Endothelial cell of umbilical vein (primary cell): ENCODE measurements at regions not wholly inside any gene's neighbourhood (a gene's known extent, or its start where the extent isn't known, plus 50 kb on each side); places are given as distances from the start of the nearest gene placed in this dataset.

Source experiments
- BruUV-seq: library from RNA; stranded (reverse); fragments of 400-500 nt; replicated peaks from 2 replicates; lab custom pipeline; 2021; lab: Mats Ljungman, UMichigan
- CTCF ChIA-PET: fragments of 300-600, 350-600 bp; sonication (Branson Sonifier 250); formaldehyde crosslinking; loops from one replicate; lab custom pipeline; 2021; ENCODE audit warnings: antibody characterized with exemption, inconsistent platforms; lab: Charles Lee
- POLR2A ChIA-PET: fragments of 300-600, 350-600 bp; sonication (Branson Sonifier 250); formaldehyde crosslinking; loops from one replicate; lab custom pipeline; 2021; ENCODE audit warnings: antibody characterized with exemption, inconsistent platforms; lab: Charles Lee
- DNase-seq: peaks from one replicate; pipeline ENCODE4 v3.0.0-alpha.2; 2011; ENCODE audit warnings: low read depth, low spot score
- FAIRE-seq: peaks from 2 replicates; lab custom pipeline; 2011; peaks lifted over from hg19 to GRCh38; lab: Jason Lieb, UNC
- H2AFZ ChIP-seq: 2 replicates; pipeline ENCODE4 v1.6.0; 2012; ENCODE audit warnings: low read depth, low read length, control low read depth, inconsistent platforms
- H3K27ac ChIP-seq: 2 replicates; pipeline ENCODE4 v1.5.1; 2011; ENCODE audit warnings: low read depth, mild to moderate bottlenecking, control low read depth, low read length, moderate library complexity; ENCODE audit not compliant: insufficient read depth
- H3K27me3 ChIP-seq, 2 experiments: 2 replicates each; pipeline versions ENCODE4 v1.6.0 to v1.6.1; 2011; ENCODE audit warnings: low read length in 2 of 2, mixed read lengths in 1 of 2; ENCODE audit not compliant: control insufficient read depth in 2 of 2, insufficient read depth in 2 of 2
- H3K36me3 ChIP-seq, 2 experiments: 2 replicates in 1 of 2; 3 replicates in 1 of 2; pipeline ENCODE4 v1.5.1; 2011; ENCODE audit warnings: low read length in 2 of 2, mild to moderate bottlenecking in 1 of 2, moderate library complexity in 1 of 2; ENCODE audit not compliant: control insufficient read depth in 2 of 2, insufficient read depth in 2 of 2; ENCODE audit errors: extremely low read depth in 1 of 2
- H3K4me1 ChIP-seq: 3 replicates; pipeline ENCODE4 v1.5.1; 2011; ENCODE audit warnings: mild to moderate bottlenecking, low read length; ENCODE audit not compliant: control insufficient read depth, insufficient read depth; ENCODE audit errors: extremely low read depth
- H3K4me2 ChIP-seq: 2 replicates; pipeline ENCODE4 v1.6.1; 2011; ENCODE audit warnings: low read length, control low read depth, mixed read lengths; ENCODE audit not compliant: insufficient read depth
- H3K4me3 ChIP-seq, 3 experiments: fragments of 200-600 bp in 1 of 3; sonication (generic), shearing (Covaris generic) in 1 of 3; replicated peaks in 1 of 3; 2 replicates each; pipeline ENCODE4 v1.5.1; 2011 to 2016; ENCODE audit warnings: control low read depth in 3 of 3, low read length in 3 of 3, mild to moderate bottlenecking in 2 of 3, inconsistent platforms in 1 of 3, low read depth in 1 of 3, moderate library complexity in 1 of 3; ENCODE audit not compliant: insufficient read depth in 1 of 3
- H3K79me2 ChIP-seq: 2 replicates; pipeline ENCODE4 v1.6.0; 2012; ENCODE audit warnings: low read length, inconsistent platforms; ENCODE audit not compliant: control insufficient read depth, insufficient read depth
- H3K9ac ChIP-seq: replicated peaks from 2 replicates; pipeline ENCODE3; 2011; ENCODE audit warnings: low read length, control low read depth; ENCODE audit not compliant: insufficient read depth; ENCODE audit errors: extremely low read depth
- H3K9me1 ChIP-seq: replicated peaks from 3 replicates; pipeline ENCODE4 v1.6.0; 2011; ENCODE audit warnings: mild to moderate bottlenecking, low read length; ENCODE audit not compliant: control insufficient read depth, insufficient read depth; ENCODE audit errors: extremely low read depth
- H3K9me3 ChIP-seq: replicated peaks from 2 replicates; pipeline ENCODE4 v1.5.1; 2012; ENCODE audit warnings: low read length, inconsistent platforms; ENCODE audit not compliant: control insufficient read depth, insufficient read depth
- H4K20me1 ChIP-seq: replicated peaks from 2 replicates; pipeline ENCODE3; 2011; ENCODE audit warnings: mild to moderate bottlenecking, low read length; ENCODE audit not compliant: control insufficient read depth, insufficient read depth; ENCODE audit errors: extremely low read depth
- EZH2 ChIP-seq: IDR thresholded peaks from 2 replicates; pipeline ENCODE4 v1.6.1; 2012; ENCODE audit warnings: borderline replicate concordance, low read depth, mild to moderate bottlenecking, moderate library complexity, low read length, inconsistent platforms; ENCODE audit not compliant: severe bottlenecking
- FOS ChIP-seq: IDR thresholded peaks from 2 replicates; pipeline ENCODE4 v1.6.1; 2011; ENCODE audit warnings: mild to moderate bottlenecking, low read length, moderate library complexity, borderline replicate concordance; ENCODE audit not compliant: insufficient read depth
- GATA2 ChIP-seq: IDR thresholded peaks from 2 replicates; pipeline ENCODE4 v1.7.0; 2011; ENCODE audit warnings: low read depth, mild to moderate bottlenecking, moderate library complexity, mixed read lengths, low read length; ENCODE audit not compliant: insufficient read length, insufficient read depth
- JUN ChIP-seq: IDR thresholded peaks from 2 replicates; pipeline ENCODE4 v1.6.1; 2011; ENCODE audit warnings: borderline replicate concordance, low read depth; ENCODE audit not compliant: insufficient read length, insufficient read depth
- MYC ChIP-seq: IDR thresholded peaks from one replicate; pipeline ENCODE4 v1.6.1; 2011; ENCODE audit warnings: mild to moderate bottlenecking, low read depth, low read length
- POLR2A ChIP-seq: IDR thresholded peaks from 2 replicates; pipeline ENCODE4 v1.6.1; 2012; ENCODE audit warnings: low read depth, mild to moderate bottlenecking, control low read depth, low read length
- POLR2AphosphoS5 ChIP-seq: IDR thresholded peaks from 2 replicates; pipeline ENCODE4 v1.6.1; 2012; ENCODE audit warnings: low read depth, mild to moderate bottlenecking, control low read depth, low read length, moderate library complexity; ENCODE audit not compliant: insufficient read depth
- dilution Hi-C: fragments of 300-500 bp; cut with MboI; formaldehyde crosslinking; loops from one replicate; pipeline ENCODE4 v1.15.0; 2019; ENCODE audit warnings: low sequenced_read_pairs; ENCODE audit not compliant: extremely low pct_ligation_motif_present
- intact Hi-C: fragments of 100-400 bp; cut with micrococcal nuclease; formaldehyde crosslinking; loops from one replicate; pipeline ENCODE4 v1.10.0; 2022
- TF ChIP-seq, protein P1 (sequence below), 2 donors: IDR thresholded peaks; 1 replicate in 1 of 2; 2 replicates in 1 of 2; pipeline ENCODE4 v1.5.1; 2011; ENCODE audit warnings: low read length in 2 of 2, mild to moderate bottlenecking in 2 of 2, moderate library complexity in 2 of 2, control low read depth in 1 of 2, inconsistent platforms in 1 of 2, low read depth in 1 of 2; ENCODE audit not compliant: insufficient read depth in 1 of 2; ENCODE audit errors: extremely low read depth in 1 of 2
- TF ChIP-seq, protein P2 (sequence below): IDR thresholded peaks from 2 replicates; pipeline ENCODE4 v1.6.1; 2011; ENCODE audit not compliant: insufficient read depth, insufficient read length

GRCh38 chr1:229940684-229941083 is 126.4 kb upstream of the GALNT2 start:
- H4K20me1 ChIP-seq: no peaks in the 10 kb centered on the region
- no peaks in the 10 kb centered on the region for H3K27me3 ChIP-seq
- H3K9ac ChIP-seq: no peak overlapping the region
- H3K9me1 ChIP-seq: peaks cover 2% of the 10 kb centered on the region
- no peak overlapping the region for H3K4me2 ChIP-seq
- BruUV-seq: no TSS peak
- H3K4me3 ChIP-seq: no peak overlapping the region
- ChIA-PET POLR2A (no interaction called here), CTCF (no interaction called here)
- FAIRE-seq (no peak), DNase-seq (no peak)
- H2AFZ ChIP-seq: no peak overlapping the region
- no peak overlapping the region for H3K27ac ChIP-seq
- H3K9me3 ChIP-seq: no peaks in the 10 kb centered on the region
- dilution Hi-C loops: no loop called here
- H3K4me1 ChIP-seq: no peaks in the 10 kb centered on the region
- H3K79me2 ChIP-seq: no peaks in the 10 kb centered on the region
- TF ChIP-seq MYC (no peak), POLR2A (no peak), POLR2AphosphoS5 (no peak)
- TF ChIP-seq, protein P1, sequence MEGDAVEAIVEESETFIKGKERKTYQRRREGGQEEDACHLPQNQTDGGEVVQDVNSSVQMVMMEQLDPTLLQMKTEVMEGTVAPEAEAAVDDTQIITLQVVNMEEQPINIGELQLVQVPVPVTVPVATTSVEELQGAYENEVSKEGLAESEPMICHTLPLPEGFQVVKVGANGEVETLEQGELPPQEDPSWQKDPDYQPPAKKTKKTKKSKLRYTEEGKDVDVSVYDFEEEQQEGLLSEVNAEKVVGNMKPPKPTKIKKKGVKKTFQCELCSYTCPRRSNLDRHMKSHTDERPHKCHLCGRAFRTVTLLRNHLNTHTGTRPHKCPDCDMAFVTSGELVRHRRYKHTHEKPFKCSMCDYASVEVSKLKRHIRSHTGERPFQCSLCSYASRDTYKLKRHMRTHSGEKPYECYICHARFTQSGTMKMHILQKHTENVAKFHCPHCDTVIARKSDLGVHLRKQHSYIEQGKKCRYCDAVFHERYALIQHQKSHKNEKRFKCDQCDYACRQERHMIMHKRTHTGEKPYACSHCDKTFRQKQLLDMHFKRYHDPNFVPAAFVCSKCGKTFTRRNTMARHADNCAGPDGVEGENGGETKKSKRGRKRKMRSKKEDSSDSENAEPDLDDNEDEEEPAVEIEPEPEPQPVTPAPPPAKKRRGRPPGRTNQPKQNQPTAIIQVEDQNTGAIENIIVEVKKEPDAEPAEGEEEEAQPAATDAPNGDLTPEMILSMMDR (IDR thresholded peaks at IDR 0.05; ENCODE audit: extremely low read depth in 1 of 2, insufficient read depth in 1 of 2, low read depth in 1 of 2, low read length in 2 of 2): no peak
- no peaks in the 10 kb centered on the region for H3K36me3 ChIP-seq
- intact Hi-C loops: no loop called here

DNA sequence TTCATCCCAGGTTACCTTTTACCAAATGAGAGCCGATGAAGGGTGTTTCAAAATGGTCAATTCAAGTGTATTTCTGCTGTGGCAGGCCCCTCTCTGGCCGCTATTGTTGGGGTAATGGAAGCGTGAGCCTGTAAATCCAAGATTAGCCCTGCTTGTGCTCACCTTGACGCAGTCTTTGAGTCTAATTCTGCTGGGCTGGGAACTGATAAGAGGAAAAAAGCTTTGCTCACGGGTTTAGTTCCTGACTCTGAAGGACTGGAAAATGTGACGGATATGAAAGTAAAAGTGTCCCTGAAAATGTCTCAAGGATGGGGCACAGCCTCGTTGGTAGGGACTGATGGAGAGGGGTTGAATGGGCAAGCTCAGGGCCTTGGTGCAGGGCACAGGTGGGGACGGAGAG is 125.9 kb upstream of the GALNT2 start:
- intact Hi-C loops: no loop called here
- no peak for DNase-seq
- H3K9ac ChIP-seq: no peak overlapping the region
- FAIRE-seq: no peak
- no peak overlapping the region for H3K27ac ChIP-seq
- H3K9me3 ChIP-seq: no peaks in the 10 kb centered on the region
- H3K36me3 ChIP-seq: no peaks in the 10 kb centered on the region
- no peaks in the 10 kb centered on the region for H3K9me1 ChIP-seq
- no peaks in the 10 kb centered on the region for H3K27me3 ChIP-seq
- H3K79me2 ChIP-seq: no peaks in the 10 kb centered on the region
- H3K4me3 ChIP-seq: no peak overlapping the region
- H3K4me2 ChIP-seq: no peak overlapping the region
- no TSS peak for BruUV-seq
- H2AFZ ChIP-seq: no peak overlapping the region
- dilution Hi-C loops: no loop called here
- no peaks in the 10 kb centered on the region for H3K4me1 ChIP-seq
- POLR2A ChIA-PET: no interaction called here
- TF ChIP-seq MYC (no peak), POLR2A (no peak), EZH2 (no peak), GATA2 (no peak), POLR2AphosphoS5 (no peak), JUN (no peak), FOS (no peak)
- TF ChIP-seq, protein P1 (IDR thresholded peaks at IDR 0.05; ENCODE audit: extremely low read depth in 1 of 2, insufficient read depth in 1 of 2, low read depth in 1 of 2, low read length in 2 of 2): no peak
- TF ChIP-seq, protein P2, sequence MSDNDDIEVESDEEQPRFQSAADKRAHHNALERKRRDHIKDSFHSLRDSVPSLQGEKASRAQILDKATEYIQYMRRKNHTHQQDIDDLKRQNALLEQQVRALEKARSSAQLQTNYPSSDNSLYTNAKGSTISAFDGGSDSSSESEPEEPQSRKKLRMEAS: no peak
- CTCF ChIA-PET: no interaction called here
- no peaks in the 10 kb centered on the region for H4K20me1 ChIP-seq
